OCI-LY1 (cell line): ENCODE measurements at regions not wholly inside any gene's neighbourhood (a gene's known extent, or its start where the extent isn't known, plus 50 kb on each side); places are given as distances from the start of the nearest gene placed in this dataset.

Source experiments
- H2AFZ ChIP-seq: fragments of 200-600 bp; sonication (generic), shearing (Covaris generic); 2 replicates; pipeline ENCODE4 v1.6.0; 2014; ENCODE audit warnings: antibody characterized with exemption, mild to moderate bottlenecking, low read length
- H3F3A ChIP-seq: fragments of 200-600 bp; sonication (generic), shearing (Covaris generic); 2 replicates; pipeline ENCODE4 v1.6.0; 2014; ENCODE audit warnings: mild to moderate bottlenecking, antibody characterized with exemption, low read length, moderate library complexity; ENCODE audit not compliant: insufficient read depth
- H3K27ac ChIP-seq: fragments of 200-600 bp; sonication (generic); 2 replicates; pipeline ENCODE4 v1.5.1; 2014; ENCODE audit warnings: low read length, mixed run types, mild to moderate bottlenecking, low read depth; ENCODE audit not compliant: poor library complexity, severe bottlenecking
- H3K27me3 ChIP-seq: fragments of 200-600 bp; sonication (generic); 2 replicates; pipeline ENCODE4 v1.6.0; 2014; ENCODE audit warnings: antibody characterized with exemption, mild to moderate bottlenecking, low read length, moderate library complexity; ENCODE audit not compliant: insufficient read depth
- H3K36me3 ChIP-seq: fragments of 200-600 bp; sonication (generic); 2 replicates; pipeline ENCODE4 v1.6.1; 2014; ENCODE audit warnings: mild to moderate bottlenecking, antibody characterized with exemption, low read length, moderate library complexity, mixed read lengths; ENCODE audit not compliant: insufficient read depth
- H3K4me1 ChIP-seq: fragments of 200-600 bp; sonication (generic); 2 replicates; pipeline ENCODE4 v1.5.1; 2014; ENCODE audit warnings: mild to moderate bottlenecking, low read length, moderate library complexity; ENCODE audit not compliant: insufficient read depth, severe bottlenecking
- H3K4me2 ChIP-seq: fragments of 200-600 bp; sonication (generic), shearing (Covaris generic); 2 replicates; pipeline ENCODE4 v1.6.1; 2014; ENCODE audit warnings: low read length
- H3K4me3 ChIP-seq: fragments of 200-600 bp; sonication (generic); 2 replicates; pipeline ENCODE4 v1.5.1; 2014; ENCODE audit warnings: low read length, low read depth, mild to moderate bottlenecking, mixed read lengths; ENCODE audit not compliant: poor library complexity, severe bottlenecking
- H3K79me2 ChIP-seq: fragments of 200-600 bp; shearing (Covaris generic); 2 replicates; pipeline ENCODE4 v1.6.1; 2016; ENCODE audit warnings: mixed run types, low read length, mixed read lengths; ENCODE audit not compliant: insufficient read depth
- H3K9ac ChIP-seq: fragments of 200-600 bp; sonication (generic), shearing (Covaris generic); 2 replicates; pipeline ENCODE4 v1.6.1; 2014; ENCODE audit warnings: mild to moderate bottlenecking, low read length, mixed read lengths
- H3K9me2 ChIP-seq: fragments of 200-600 bp; sonication (generic), shearing (Covaris generic); 2 replicates; pipeline ENCODE4 v1.6.1; 2014; ENCODE audit warnings: low read depth, mild to moderate bottlenecking, low read length, mixed read lengths
- H3K9me3 ChIP-seq: fragments of 200-600 bp; shearing (Covaris generic); 2 replicates; pipeline ENCODE4 v1.6.1; 2014; ENCODE audit warnings: low read length, mixed read lengths
- H4K20me1 ChIP-seq: fragments of 200-600 bp; sonication (generic), shearing (Covaris generic); 2 replicates; pipeline ENCODE4 v1.6.0; 2016; ENCODE audit warnings: mild to moderate bottlenecking, low read length; ENCODE audit not compliant: insufficient read depth
- CTCF ChIP-seq: fragments of 200-600 bp; sonication (generic), shearing (Covaris generic); IDR thresholded peaks from 2 replicates; pipeline ENCODE4 v1.5.1; 2017; ENCODE audit warnings: mild to moderate bottlenecking, antibody characterized with exemption, low read length, moderate library complexity, mixed read lengths
- EZH2 ChIP-seq: fragments of 200-600 bp; sonication (generic), shearing (Covaris generic); IDR thresholded peaks from 2 replicates; pipeline ENCODE4 v1.8.0; 2017; ENCODE audit warnings: borderline replicate concordance, mixed run types, mild to moderate bottlenecking, antibody characterized with exemption, low read length, moderate library complexity, mixed read lengths

- Histone ChIP-seq H3K79me2 (no peaks in the 10 kb centered on the region), H3K4me2 (no peak overlapping the region), H3K27me3 (no peaks in the 10 kb centered on the region), H3K36me3 (no peaks in the 10 kb centered on the region), H3K9me2 (no peaks in the 10 kb centered on the region), H4K20me1 (no peaks in the 10 kb centered on the region), H3K4me1 (no peaks in the 10 kb centered on the region), H2AFZ (no peak overlapping the region), H3F3A (no peaks in the 10 kb centered on the region), H3K9ac (no peak overlapping the region), H3K9me3 (no peaks in the 10 kb centered on the region), H3K27ac (no peak overlapping the region), H3K4me3 (no peak overlapping the region)
- no peak for TF ChIP-seq EZH2
- no peak for TF ChIP-seq CTCF
These were observed 671.1 kb downstream of the RNF144A start for GRCh38 chr2:7588295-7588694.

- no peaks in the 10 kb centered on the region for H3K27me3 ChIP-seq
- no peak overlapping the region for H3K9ac ChIP-seq
- H3K4me3 ChIP-seq = no peak overlapping the region
- no peak overlapping the region for H2AFZ ChIP-seq
- TF ChIP-seq CTCF = no peak
- TF ChIP-seq EZH2 = no peak
- H3K9me2 ChIP-seq = no peaks in the 10 kb centered on the region
- no peaks in the 10 kb centered on the region for H3K36me3 ChIP-seq
- H3F3A ChIP-seq = no peaks in the 10 kb centered on the region
- no peak overlapping the region for H3K4me2 ChIP-seq
- H3K27ac ChIP-seq = no peak overlapping the region
- no peaks in the 10 kb centered on the region for H3K9me3 ChIP-seq
- no peaks in the 10 kb centered on the region for H3K79me2 ChIP-seq
- H3K4me1 ChIP-seq = no peaks in the 10 kb centered on the region
- no peaks in the 10 kb centered on the region for H4K20me1 ChIP-seq
These were observed 675.5 kb downstream of the RNF144A start for GRCh38 chr2:7592618-7593140.

- Histone ChIP-seq H3F3A (no peaks in the 10 kb centered on the region), H4K20me1 (no peaks in the 10 kb centered on the region), H3K9ac (no peak overlapping the region), H3K4me1 (no peaks in the 10 kb centered on the region), H3K27ac (no peak overlapping the region), H3K9me2 (no peaks in the 10 kb centered on the region), H3K36me3 (no peaks in the 10 kb centered on the region), H3K9me3 (no peaks in the 10 kb centered on the region), H2AFZ (no peak overlapping the region), H3K4me2 (no peak overlapping the region), H3K79me2 (no peaks in the 10 kb centered on the region), H3K27me3 (no peaks in the 10 kb centered on the region), H3K4me3 (no peak overlapping the region)
- TF ChIP-seq EZH2 = no peak
- TF ChIP-seq CTCF = no peak
These were observed 676.1 kb downstream of the RNF144A start for GRCh38 chr2:7593360-7593759.
